ENCODE measurements at regions not wholly inside any gene's neighbourhood (a gene's known extent, or its start where the extent isn't known, plus 50 kb on each side); places are given as distances from the start of the nearest gene placed in this dataset.
"Not testable (repeated sequence)": the region's sequence is repeated elsewhere in the genome, so short reads cannot be mapped to it uniquely, and the experiment has no call there.

- no peak for DNase-seq
Measured at GRCh38 chr11:23155503-23155902, 295.2 kb upstream of the CCDC179 start.

- DNase-seq = no peak
Measured at GRCh38 chr11:23164022-23164421, 303.7 kb upstream of the CCDC179 start.

GRCh38 chr11:23166376-23166775 is 306.1 kb upstream of the CCDC179 start:
- DNase-seq = peak; percentile 49

GRCh38 chr11:23179609-23180008 is 319.3 kb upstream of the CCDC179 start:
- no peak for DNase-seq

GRCh38 chr11:23181022-23181807 is 320.9 kb upstream of the CCDC179 start:
- DNase-seq = no peak

- peak; percentile 42 for DNase-seq
Measured at GRCh38 chr11:23192256-23192655, 332.0 kb upstream of the CCDC179 start.

GRCh38 chr11:23201936-23202522 is 341.8 kb upstream of the CCDC179 start:
- DNase-seq = no peak

- DNase-seq = no peak
Measured at GRCh38 chr11:23202611-23203010, 342.3 kb upstream of the CCDC179 start.

GRCh38 chr11:23205156-23205871 is 345.0 kb upstream of the CCDC179 start:
- peak; percentile 47 for DNase-seq

GRCh38 chr11:23206741-23207336 is 346.6 kb upstream of the CCDC179 start:
- DNase-seq = peak; percentile 34

GRCh38 chr11:23211221-23211620 is 350.9 kb upstream of the CCDC179 start:
- DNase-seq = peak; percentile 79

- DNase-seq = no peak
Measured at GRCh38 chr11:23212807-23213206, 352.5 kb upstream of the CCDC179 start.

- no peak for DNase-seq
Measured at GRCh38 chr11:23217072-23217471, 356.8 kb upstream of the CCDC179 start.

- DNase-seq = not testable (repeated sequence)
Measured at GRCh38 chr11:23220086-23220485, 359.8 kb upstream of the CCDC179 start.

- DNase-seq = no peak
Measured at GRCh38 chr11:23221366-23221765, 361.1 kb upstream of the CCDC179 start.

- peak; percentile 86 for DNase-seq
Measured at GRCh38 chr11:23226331-23227077, 366.2 kb upstream of the CCDC179 start.

GRCh38 chr11:23227078-23227445 is 366.8 kb upstream of the CCDC179 start:
- DNase-seq = peak; percentile 44

GRCh38 chr11:23232652-23233051 is 372.4 kb upstream of the CCDC179 start:
- DNase-seq = no peak

- peak; percentile 84 for DNase-seq
Measured at GRCh38 chr11:23233075-23233474, 372.8 kb upstream of the CCDC179 start.

GRCh38 chr11:23236826-23237555 is 376.7 kb upstream of the CCDC179 start:
- peak; percentile 79 for DNase-seq

GRCh38 chr11:23252426-23252825 is 392.2 kb upstream of the CCDC179 start:
- no peak for DNase-seq

- no peak for DNase-seq
Measured at GRCh38 chr11:23257088-23257487, 396.8 kb upstream of the CCDC179 start.
